Endothelial cell of umbilical vein (primary cell): ENCODE measurements at regions not wholly inside any gene's neighbourhood (a gene's known extent, or its start where the extent isn't known, plus 50 kb on each side); places are given as distances from the start of the nearest gene placed in this dataset.

Experiments used
- BruUV-seq: library from RNA; stranded (reverse); fragments of 400-500 nt; replicated peaks from 2 replicates; lab custom pipeline; 2021; lab: Mats Ljungman, UMichigan
- CTCF ChIA-PET: fragments of 300-600, 350-600 bp; sonication (Branson Sonifier 250); formaldehyde crosslinking; loops from one replicate; lab custom pipeline; 2021; ENCODE audit warnings: antibody characterized with exemption, inconsistent platforms; lab: Charles Lee
- POLR2A ChIA-PET: fragments of 300-600, 350-600 bp; sonication (Branson Sonifier 250); formaldehyde crosslinking; loops from one replicate; lab custom pipeline; 2021; ENCODE audit warnings: antibody characterized with exemption, inconsistent platforms; lab: Charles Lee
- DNase-seq: peaks from one replicate; pipeline ENCODE4 v3.0.0-alpha.2; 2011; ENCODE audit warnings: low read depth, low spot score
- FAIRE-seq: peaks from 2 replicates; lab custom pipeline; 2011; peaks lifted over from hg19 to GRCh38; lab: Jason Lieb, UNC
- H2AFZ ChIP-seq: 2 replicates; pipeline ENCODE4 v1.6.0; 2012; ENCODE audit warnings: low read depth, low read length, control low read depth, inconsistent platforms
- H3K27ac ChIP-seq: 2 replicates; pipeline ENCODE4 v1.5.1; 2011; ENCODE audit warnings: low read depth, mild to moderate bottlenecking, control low read depth, low read length, moderate library complexity; ENCODE audit not compliant: insufficient read depth
- H3K27me3 ChIP-seq, 2 experiments: 2 replicates each; pipeline versions ENCODE4 v1.6.0 to v1.6.1; 2011; ENCODE audit warnings: low read length in 2 of 2, mixed read lengths in 1 of 2; ENCODE audit not compliant: control insufficient read depth in 2 of 2, insufficient read depth in 2 of 2
- H3K36me3 ChIP-seq, 2 experiments: 2 replicates in 1 of 2; 3 replicates in 1 of 2; pipeline ENCODE4 v1.5.1; 2011; ENCODE audit warnings: low read length in 2 of 2, mild to moderate bottlenecking in 1 of 2, moderate library complexity in 1 of 2; ENCODE audit not compliant: control insufficient read depth in 2 of 2, insufficient read depth in 2 of 2; ENCODE audit errors: extremely low read depth in 1 of 2
- H3K4me1 ChIP-seq: 3 replicates; pipeline ENCODE4 v1.5.1; 2011; ENCODE audit warnings: mild to moderate bottlenecking, low read length; ENCODE audit not compliant: control insufficient read depth, insufficient read depth; ENCODE audit errors: extremely low read depth
- H3K4me2 ChIP-seq: 2 replicates; pipeline ENCODE4 v1.6.1; 2011; ENCODE audit warnings: low read length, control low read depth, mixed read lengths; ENCODE audit not compliant: insufficient read depth
- H3K4me3 ChIP-seq, 3 experiments: fragments of 200-600 bp in 1 of 3; sonication (generic), shearing (Covaris generic) in 1 of 3; replicated peaks in 1 of 3; 2 replicates each; pipeline ENCODE4 v1.5.1; 2011 to 2016; ENCODE audit warnings: control low read depth in 3 of 3, low read length in 3 of 3, mild to moderate bottlenecking in 2 of 3, inconsistent platforms in 1 of 3, low read depth in 1 of 3, moderate library complexity in 1 of 3; ENCODE audit not compliant: insufficient read depth in 1 of 3
- H3K79me2 ChIP-seq: 2 replicates; pipeline ENCODE4 v1.6.0; 2012; ENCODE audit warnings: low read length, inconsistent platforms; ENCODE audit not compliant: control insufficient read depth, insufficient read depth
- H3K9ac ChIP-seq: replicated peaks from 2 replicates; pipeline ENCODE3; 2011; ENCODE audit warnings: low read length, control low read depth; ENCODE audit not compliant: insufficient read depth; ENCODE audit errors: extremely low read depth
- H3K9me1 ChIP-seq: replicated peaks from 3 replicates; pipeline ENCODE4 v1.6.0; 2011; ENCODE audit warnings: mild to moderate bottlenecking, low read length; ENCODE audit not compliant: control insufficient read depth, insufficient read depth; ENCODE audit errors: extremely low read depth
- H3K9me3 ChIP-seq: replicated peaks from 2 replicates; pipeline ENCODE4 v1.5.1; 2012; ENCODE audit warnings: low read length, inconsistent platforms; ENCODE audit not compliant: control insufficient read depth, insufficient read depth
- H4K20me1 ChIP-seq: replicated peaks from 2 replicates; pipeline ENCODE3; 2011; ENCODE audit warnings: mild to moderate bottlenecking, low read length; ENCODE audit not compliant: control insufficient read depth, insufficient read depth; ENCODE audit errors: extremely low read depth
- EZH2 ChIP-seq: IDR thresholded peaks from 2 replicates; pipeline ENCODE4 v1.6.1; 2012; ENCODE audit warnings: borderline replicate concordance, low read depth, mild to moderate bottlenecking, moderate library complexity, low read length, inconsistent platforms; ENCODE audit not compliant: severe bottlenecking
- JUN ChIP-seq: IDR thresholded peaks from 2 replicates; pipeline ENCODE4 v1.6.1; 2011; ENCODE audit warnings: borderline replicate concordance, low read depth; ENCODE audit not compliant: insufficient read length, insufficient read depth
- MYC ChIP-seq: IDR thresholded peaks from one replicate; pipeline ENCODE4 v1.6.1; 2011; ENCODE audit warnings: mild to moderate bottlenecking, low read depth, low read length
- POLR2A ChIP-seq: IDR thresholded peaks from 2 replicates; pipeline ENCODE4 v1.6.1; 2012; ENCODE audit warnings: low read depth, mild to moderate bottlenecking, control low read depth, low read length
- POLR2AphosphoS5 ChIP-seq: IDR thresholded peaks from 2 replicates; pipeline ENCODE4 v1.6.1; 2012; ENCODE audit warnings: low read depth, mild to moderate bottlenecking, control low read depth, low read length, moderate library complexity; ENCODE audit not compliant: insufficient read depth
- dilution Hi-C: fragments of 300-500 bp; cut with MboI; formaldehyde crosslinking; loops from one replicate; pipeline ENCODE4 v1.15.0; 2019; ENCODE audit warnings: low sequenced_read_pairs; ENCODE audit not compliant: extremely low pct_ligation_motif_present
- intact Hi-C: fragments of 100-400 bp; cut with micrococcal nuclease; formaldehyde crosslinking; loops from one replicate; pipeline ENCODE4 v1.10.0; 2022
- TF ChIP-seq, protein P1 (sequence below): IDR thresholded peaks from 2 replicates; pipeline ENCODE4 v1.6.1; 2011; ENCODE audit not compliant: insufficient read depth, insufficient read length
- TF ChIP-seq, protein P2 (sequence below), 2 donors: IDR thresholded peaks; 1 replicate in 1 of 2; 2 replicates in 1 of 2; pipeline ENCODE4 v1.5.1; 2011; ENCODE audit warnings: low read length in 2 of 2, mild to moderate bottlenecking in 2 of 2, moderate library complexity in 2 of 2, control low read depth in 1 of 2, inconsistent platforms in 1 of 2, low read depth in 1 of 2; ENCODE audit not compliant: insufficient read depth in 1 of 2; ENCODE audit errors: extremely low read depth in 1 of 2

DNA sequence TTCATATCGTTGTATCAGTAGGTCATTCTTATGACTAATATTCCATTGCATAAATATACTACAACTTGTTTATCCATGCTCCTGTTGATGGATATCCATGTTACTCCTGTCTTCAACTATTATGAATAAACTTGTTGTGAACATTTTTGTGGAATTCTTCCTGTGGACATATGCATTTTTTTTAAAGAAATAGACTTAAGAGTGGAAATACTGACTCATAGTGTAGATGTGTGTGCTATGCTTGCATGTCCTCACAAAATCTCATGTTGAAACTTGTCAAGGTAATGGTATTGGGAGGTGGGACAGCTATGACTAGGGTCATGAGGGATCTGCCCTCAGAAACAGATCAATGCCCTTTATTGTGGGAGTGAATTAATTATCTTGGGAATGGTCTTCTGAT lies 240.5 kb upstream of the PRSS58 start:
- Histone ChIP-seq H4K20me1 (no peaks in the 10 kb centered on the region), H3K36me3 (no peaks in the 10 kb centered on the region), H3K27me3 (peaks cover 16 to 29% of the 10 kb centered on the region in 2 experiments), H3K79me2 (no peaks in the 10 kb centered on the region), H3K4me2 (no peak overlapping the region), H3K4me3 (no peak overlapping the region), H3K4me1 (no peaks in the 10 kb centered on the region), H3K9me1 (no peaks in the 10 kb centered on the region), H3K9me3 (no peaks in the 10 kb centered on the region), H3K9ac (no peak overlapping the region), H3K27ac (no peak overlapping the region), H2AFZ (no peak overlapping the region)
- POLR2A ChIA-PET = no interaction called here
- FAIRE-seq = no peak
- dilution Hi-C loops (no loop called here), intact Hi-C loops (no loop called here)
- BruUV-seq = no TSS peak
- CTCF ChIA-PET = interaction anchor here (0.7 to 4.8 kb wide), 15 partner anchors 8 to 313 kb away, joined by 3 to 30 read pairs (median 5); no protein-coding TSS in a partner anchor
- no peak for DNase-seq
- TF ChIP-seq POLR2AphosphoS5 = no peak
- no peak for TF ChIP-seq POLR2A
- TF ChIP-seq, protein P1, sequence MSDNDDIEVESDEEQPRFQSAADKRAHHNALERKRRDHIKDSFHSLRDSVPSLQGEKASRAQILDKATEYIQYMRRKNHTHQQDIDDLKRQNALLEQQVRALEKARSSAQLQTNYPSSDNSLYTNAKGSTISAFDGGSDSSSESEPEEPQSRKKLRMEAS = no peak
- no peak for TF ChIP-seq MYC
- TF ChIP-seq, protein P2, sequence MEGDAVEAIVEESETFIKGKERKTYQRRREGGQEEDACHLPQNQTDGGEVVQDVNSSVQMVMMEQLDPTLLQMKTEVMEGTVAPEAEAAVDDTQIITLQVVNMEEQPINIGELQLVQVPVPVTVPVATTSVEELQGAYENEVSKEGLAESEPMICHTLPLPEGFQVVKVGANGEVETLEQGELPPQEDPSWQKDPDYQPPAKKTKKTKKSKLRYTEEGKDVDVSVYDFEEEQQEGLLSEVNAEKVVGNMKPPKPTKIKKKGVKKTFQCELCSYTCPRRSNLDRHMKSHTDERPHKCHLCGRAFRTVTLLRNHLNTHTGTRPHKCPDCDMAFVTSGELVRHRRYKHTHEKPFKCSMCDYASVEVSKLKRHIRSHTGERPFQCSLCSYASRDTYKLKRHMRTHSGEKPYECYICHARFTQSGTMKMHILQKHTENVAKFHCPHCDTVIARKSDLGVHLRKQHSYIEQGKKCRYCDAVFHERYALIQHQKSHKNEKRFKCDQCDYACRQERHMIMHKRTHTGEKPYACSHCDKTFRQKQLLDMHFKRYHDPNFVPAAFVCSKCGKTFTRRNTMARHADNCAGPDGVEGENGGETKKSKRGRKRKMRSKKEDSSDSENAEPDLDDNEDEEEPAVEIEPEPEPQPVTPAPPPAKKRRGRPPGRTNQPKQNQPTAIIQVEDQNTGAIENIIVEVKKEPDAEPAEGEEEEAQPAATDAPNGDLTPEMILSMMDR (IDR thresholded peaks at IDR 0.05; ENCODE audit: extremely low read depth in 1 of 2, insufficient read depth in 1 of 2, low read depth in 1 of 2, low read length in 2 of 2) = no peak
- no peak for TF ChIP-seq EZH2
- no peak for TF ChIP-seq JUN
